GDM1 (cell line): ENCODE measurements at regions not wholly inside any gene's neighbourhood (a gene's known extent, or its start where the extent isn't known, plus 50 kb on each side); places are given as distances from the start of the nearest gene placed in this dataset.
"Not testable (repeated sequence)": the region's sequence is repeated elsewhere in the genome, so short reads cannot be mapped to it uniquely, and the experiment has no call there.

Experiments used
- DNase-seq: peaks from one replicate; lab custom pipeline; 2025; lab: John Stamatoyannopoulos, UW

- DNase-seq = no peak
Observed at GRCh38 chr5:143533978-143534760, 130.7 kb upstream of the NR3C1 start.

- no peak for DNase-seq
Observed at GRCh38 chr5:143533475-143533874, 130.0 kb upstream of the NR3C1 start.

DNA sequence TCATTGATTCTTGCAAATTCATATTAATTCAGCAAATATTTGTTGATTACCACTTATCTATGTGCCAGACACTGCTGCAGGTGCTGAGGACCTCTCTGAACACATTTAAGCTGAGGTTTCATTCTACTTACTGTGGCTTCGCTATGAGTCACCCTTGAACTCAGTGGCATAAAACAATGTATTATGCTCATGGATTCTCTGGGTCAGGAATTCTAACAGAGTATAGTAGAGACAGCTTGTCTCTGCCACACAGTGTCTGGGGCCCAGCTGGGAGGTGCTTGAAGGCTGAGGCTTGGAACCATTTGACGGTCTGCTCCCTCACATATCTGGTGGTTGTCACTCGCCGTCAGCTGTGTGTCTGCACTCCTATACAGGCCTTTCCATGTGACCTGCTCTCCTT is 124.3 kb upstream of the NR3C1 start:
- no peak for DNase-seq

DNA sequence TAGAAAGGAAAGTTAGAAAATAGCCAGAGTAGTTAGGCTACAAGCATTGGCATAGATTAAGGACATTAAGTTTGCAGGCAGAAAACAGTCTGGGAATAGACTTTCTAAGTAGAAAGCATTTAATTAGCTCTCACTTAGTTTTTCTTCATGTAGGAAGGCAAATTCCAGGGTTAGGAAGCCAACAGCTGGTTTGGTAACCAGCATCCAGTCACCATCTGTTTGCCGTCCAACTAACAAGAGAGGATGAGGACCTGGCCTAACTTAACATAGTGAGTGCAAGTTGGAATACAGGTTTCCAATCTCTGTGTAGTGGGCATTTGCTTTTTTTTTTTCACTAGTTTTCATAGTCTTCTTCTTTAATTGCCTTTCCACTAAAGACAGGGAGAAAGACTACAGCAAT is 121.7 kb upstream of the NR3C1 start:
- DNase-seq = no peak

- no peak for DNase-seq
Observed at GRCh38 chr5:143524338-143524945, 121.0 kb upstream of the NR3C1 start.

DNA sequence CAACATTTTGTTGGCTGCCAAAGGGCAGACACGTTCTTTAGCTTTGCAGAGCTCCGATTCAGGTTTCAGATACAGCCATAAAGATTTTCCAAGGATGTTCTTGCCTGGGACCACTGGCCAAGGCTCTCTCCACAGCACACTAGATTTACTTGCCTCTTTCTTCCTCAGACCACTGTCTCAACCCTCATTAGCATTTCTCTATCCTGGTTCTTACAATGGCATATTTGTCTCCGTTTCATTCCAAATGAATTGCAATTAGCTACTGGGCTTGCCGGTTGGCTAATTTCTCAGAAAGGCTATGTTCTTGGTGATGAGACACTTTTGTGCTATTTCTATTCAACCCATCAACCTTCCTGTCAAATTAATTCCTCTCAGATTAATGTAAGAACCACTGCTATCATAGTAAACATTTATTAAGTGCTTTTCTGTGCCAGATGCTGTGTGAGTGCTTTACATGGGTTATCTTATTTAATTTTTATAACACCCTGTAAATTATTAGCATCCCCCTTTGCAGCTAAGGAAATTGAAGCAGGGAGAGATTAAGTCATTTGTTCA is 118.4 kb upstream of the NR3C1 start:
- DNase-seq = no peak

GRCh38 chr5:143521141-143521540 is 117.7 kb upstream of the NR3C1 start:
- no peak for DNase-seq

- DNase-seq = not testable (repeated sequence)
Observed at GRCh38 chr5:143519215-143519614, 115.7 kb upstream of the NR3C1 start.

GRCh38 chr5:143517824-143518223 is 114.3 kb upstream of the NR3C1 start:
- not testable (repeated sequence) for DNase-seq

GRCh38 chr5:143516249-143516648 is 112.8 kb upstream of the NR3C1 start:
- no peak for DNase-seq

GRCh38 chr5:143515829-143516228 is 112.3 kb upstream of the NR3C1 start:
- DNase-seq = no peak

GRCh38 chr5:143514616-143515335 is 111.3 kb upstream of the NR3C1 start:
- no peak for DNase-seq

- DNase-seq = no peak
Observed at GRCh38 chr5:143513720-143514119, 110.2 kb upstream of the NR3C1 start.

GRCh38 chr5:143511736-143512135 is 108.2 kb upstream of the NR3C1 start:
- DNase-seq = no peak

DNA sequence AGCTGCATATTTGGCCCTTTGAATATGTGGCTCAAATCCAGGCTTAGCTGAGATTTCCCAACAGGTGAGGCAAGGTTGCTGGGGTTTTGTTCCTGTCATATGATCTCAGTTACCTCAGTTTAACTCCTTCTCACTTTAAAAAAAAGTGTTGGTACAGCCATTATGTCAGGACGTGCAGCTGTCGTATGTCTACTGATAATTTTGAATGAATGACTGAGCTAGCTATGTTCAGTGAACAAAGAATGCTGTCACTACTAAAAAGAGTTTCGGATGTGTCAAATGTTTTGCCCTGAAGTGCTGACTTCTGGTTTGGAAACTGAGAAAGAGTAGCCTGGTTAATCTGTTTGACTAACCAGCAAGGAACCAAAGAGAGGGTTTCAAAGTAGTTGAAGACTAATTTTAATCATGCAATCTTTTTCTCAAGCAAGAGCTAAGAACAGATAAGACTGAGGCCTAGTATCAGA is 106.3 kb upstream of the NR3C1 start:
- DNase-seq = no peak

- no peak for DNase-seq
Observed at GRCh38 chr5:143506836-143507552, 103.5 kb upstream of the NR3C1 start.

GRCh38 chr5:143505934-143506333 is 102.4 kb upstream of the NR3C1 start:
- no peak for DNase-seq

- DNase-seq = no peak
Observed at GRCh38 chr5:143505354-143505753, 101.9 kb upstream of the NR3C1 start.

GRCh38 chr5:143501310-143502044 is 98.0 kb upstream of the NR3C1 start:
- no peak for DNase-seq

GRCh38 chr5:143499480-143500114 is 96.1 kb upstream of the NR3C1 start:
- no peak for DNase-seq

DNA sequence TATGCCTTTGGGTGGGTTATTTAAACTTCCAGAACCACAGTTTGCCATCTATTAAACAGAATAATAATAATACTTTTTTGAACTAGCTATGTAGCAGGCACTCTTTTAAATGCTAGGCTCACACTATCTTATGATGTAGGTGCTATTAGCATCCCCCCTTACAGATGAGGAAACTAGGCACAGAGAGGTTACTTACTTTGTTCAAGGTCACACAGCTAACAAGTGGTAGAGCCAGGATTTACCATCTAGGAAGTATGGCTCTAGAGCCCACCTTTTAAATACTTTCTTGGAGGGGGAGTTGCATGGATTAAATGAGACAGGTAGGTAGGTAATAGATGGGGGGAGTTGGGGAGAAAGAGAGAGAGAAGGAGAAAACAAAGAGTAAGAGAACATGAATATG is 95.3 kb upstream of the NR3C1 start:
- DNase-seq = no peak
